Neuronal stem cell (in vitro differentiated cells): ENCODE measurements at regions not wholly inside any gene's neighbourhood (a gene's known extent, or its start where the extent isn't known, plus 50 kb on each side); places are given as distances from the start of the nearest gene placed in this dataset.

Experiments
- DNase-seq: peaks from one replicate; pipeline ENCODE4 v3.0.0-alpha.2; 2013; ENCODE audit warnings: low spot score
- H2AFZ ChIP-seq: one replicate; pipeline ENCODE4 v1.6.1; 2013; ENCODE audit warnings: mild to moderate bottlenecking, low read length, inconsistent platforms
- H2AK5ac ChIP-seq: 2 replicates; pipeline ENCODE4 v1.6.1; 2013; ENCODE audit warnings: low read depth, mild to moderate bottlenecking, inconsistent platforms, low read length, moderate library complexity, mixed read lengths
- H2BK120ac ChIP-seq: 2 replicates; pipeline ENCODE4 v1.6.1; 2013; ENCODE audit warnings: low read depth, mild to moderate bottlenecking, inconsistent platforms, low read length, moderate library complexity, mixed read lengths
- H2BK12ac ChIP-seq: one replicate; pipeline ENCODE4 v1.6.1; 2013; ENCODE audit warnings: low read length, inconsistent platforms
- H2BK15ac ChIP-seq: 2 replicates; pipeline ENCODE4 v1.6.1; 2013; ENCODE audit warnings: mild to moderate bottlenecking, low read length, inconsistent platforms, mixed read lengths
- H2BK5ac ChIP-seq: one replicate; pipeline ENCODE4 v1.6.1; 2013; ENCODE audit warnings: inconsistent platforms, mild to moderate bottlenecking, low read length, moderate library complexity
- H3K14ac ChIP-seq: one replicate; pipeline ENCODE4 v1.6.1; 2013; ENCODE audit warnings: low read length, inconsistent platforms
- H3K18ac ChIP-seq: 2 replicates; pipeline ENCODE4 v1.6.1; 2013; ENCODE audit warnings: low read length, inconsistent platforms
- H3K23ac ChIP-seq: 2 replicates; pipeline ENCODE4 v1.6.1; 2013; ENCODE audit warnings: low read depth, mild to moderate bottlenecking, mixed read lengths, low read length, inconsistent platforms; ENCODE audit not compliant: poor library complexity
- H3K27ac ChIP-seq: replicated peaks from 3 replicates; pipeline ENCODE4 v1.5.1; 2013; ENCODE audit warnings: low read length, inconsistent platforms
- H3K27me3 ChIP-seq, 3 experiments: 2 replicates each; pipeline ENCODE4 v1.6.1; 2013; ENCODE audit warnings: low read length in 3 of 3, mild to moderate bottlenecking in 2 of 3, inconsistent platforms in 1 of 3, low read depth in 1 of 3, mixed read lengths in 1 of 3, moderate library complexity in 1 of 3; ENCODE audit not compliant: control insufficient read depth in 3 of 3, insufficient read depth in 3 of 3
- H3K36me3 ChIP-seq, 2 donors: replicated peaks in 1 of 2; 2 replicates each; pipeline ENCODE4 v1.6.1; 2013; ENCODE audit warnings: low read length in 2 of 2; ENCODE audit not compliant: control insufficient read depth in 2 of 2, insufficient read depth in 2 of 2
- H3K4ac ChIP-seq: 2 replicates; pipeline ENCODE4 v1.6.1; 2013; ENCODE audit warnings: inconsistent platforms, mild to moderate bottlenecking, low read length, moderate library complexity
- H3K4me1 ChIP-seq, 2 donors: 1 replicate in 1 of 2; 2 replicates in 1 of 2; pipeline ENCODE4 v1.6.1; 2013; ENCODE audit warnings: low read length in 2 of 2, low read depth in 1 of 2; ENCODE audit not compliant: control insufficient read depth in 2 of 2, insufficient read depth in 1 of 2
- H3K4me2 ChIP-seq: one replicate; pipeline ENCODE4 v1.6.1; 2013; ENCODE audit warnings: mild to moderate bottlenecking, low read length, inconsistent platforms; ENCODE audit not compliant: insufficient read depth, poor library complexity, severe bottlenecking
- H3K4me3 ChIP-seq, 2 donors: 2 replicates each; pipeline ENCODE4 v1.5.1; 2013; ENCODE audit warnings: low read length in 2 of 2, mild to moderate bottlenecking in 2 of 2, inconsistent platforms in 1 of 2, moderate library complexity in 1 of 2
- H3K79me1 ChIP-seq: one replicate; pipeline ENCODE4 v1.6.1; 2013; ENCODE audit warnings: low read depth, mild to moderate bottlenecking, inconsistent platforms, low read length, moderate library complexity
- H3K9ac ChIP-seq: one replicate; pipeline ENCODE4 v1.6.1; 2013; ENCODE audit warnings: mild to moderate bottlenecking, low read depth, low read length, inconsistent platforms; ENCODE audit not compliant: poor library complexity
- H3K9me3 ChIP-seq, 2 donors: replicated peaks in 1 of 2; 2 replicates each; pipeline versions ENCODE3 to v1.6.1; 2013; ENCODE audit warnings: low read length in 2 of 2, mild to moderate bottlenecking in 2 of 2, inconsistent platforms in 1 of 2, low read depth in 1 of 2, mixed read lengths in 1 of 2, moderate library complexity in 1 of 2; ENCODE audit not compliant: control insufficient read depth in 2 of 2, insufficient read depth in 1 of 2
- H4K8ac ChIP-seq: one replicate; pipeline ENCODE4 v1.6.1; 2013; ENCODE audit warnings: low read depth, mild to moderate bottlenecking, inconsistent platforms, low read length, moderate library complexity
- H4K91ac ChIP-seq: one replicate; pipeline ENCODE4 v1.6.1; 2013; ENCODE audit warnings: low read length, low read depth, mild to moderate bottlenecking, inconsistent platforms; ENCODE audit not compliant: poor library complexity
- WGBS, 2 donors: extraction: QIAGEN DNeasy Blood & Tissue Kit; methylation state at CpG; one replicate each; pipeline ENCODE4 v1.1.7; 2013; ENCODE audit warnings: missing lambda C conversion rate in 2 of 2, mixed read lengths in 1 of 2; ENCODE audit not compliant: insufficient read length in 2 of 2, insufficient replicate concordance in 1 of 2; ENCODE audit errors: extremely low coverage in 2 of 2; 5-methylcytosine and 5-hydroxymethylcytosine counted together

DNA sequence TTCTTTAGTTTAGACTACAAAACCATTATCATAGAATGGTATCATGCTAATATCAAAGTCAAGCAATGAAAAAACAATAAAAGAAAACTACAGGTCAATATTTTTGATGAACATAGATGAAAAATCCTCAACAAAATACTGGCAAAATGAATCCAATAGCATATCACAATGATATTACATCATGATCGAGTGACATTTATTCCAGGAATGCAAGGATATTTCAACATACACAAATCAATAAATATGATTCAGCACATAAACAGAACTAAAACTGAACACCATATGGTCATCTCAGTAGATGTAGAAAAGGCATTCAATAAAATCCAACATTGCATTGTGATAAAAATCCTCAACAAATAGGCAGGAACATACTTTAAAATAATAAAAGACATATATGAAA, 1657.7 kb downstream of the KCNT2 start:
- H3K4me2 ChIP-seq = no peak overlapping the region
- H3K36me3 ChIP-seq = no peaks in the 10 kb centered on the region
- H4K8ac ChIP-seq = no peak overlapping the region
- H3K9me3 ChIP-seq = no peaks in the 10 kb centered on the region
- no peak overlapping the region for H2BK120ac ChIP-seq
- H3K4me3 ChIP-seq = no peak overlapping the region
- no peak overlapping the region for H3K9ac ChIP-seq
- no peaks in the 10 kb centered on the region for H3K27me3 ChIP-seq
- no peak overlapping the region for H2AK5ac ChIP-seq
- no peak overlapping the region for H3K18ac ChIP-seq
- H3K79me1 ChIP-seq = no peaks in the 10 kb centered on the region
- no peak overlapping the region for H2BK5ac ChIP-seq
- H3K4me1 ChIP-seq = no peaks in the 10 kb centered on the region
- H3K23ac ChIP-seq = no peak overlapping the region
- no peak overlapping the region for H2AFZ ChIP-seq
- H2BK12ac ChIP-seq = no peak overlapping the region
- H4K91ac ChIP-seq = no peak overlapping the region
- no peak overlapping the region for H2BK15ac ChIP-seq
- WGBS, 2 donors = no CpG with 5 or more reads among the region's 1 CpG
- H3K27ac ChIP-seq = no peak overlapping the region
- no peak for DNase-seq
- H3K4ac ChIP-seq = no peak overlapping the region
- no peak overlapping the region for H3K14ac ChIP-seq

DNA sequence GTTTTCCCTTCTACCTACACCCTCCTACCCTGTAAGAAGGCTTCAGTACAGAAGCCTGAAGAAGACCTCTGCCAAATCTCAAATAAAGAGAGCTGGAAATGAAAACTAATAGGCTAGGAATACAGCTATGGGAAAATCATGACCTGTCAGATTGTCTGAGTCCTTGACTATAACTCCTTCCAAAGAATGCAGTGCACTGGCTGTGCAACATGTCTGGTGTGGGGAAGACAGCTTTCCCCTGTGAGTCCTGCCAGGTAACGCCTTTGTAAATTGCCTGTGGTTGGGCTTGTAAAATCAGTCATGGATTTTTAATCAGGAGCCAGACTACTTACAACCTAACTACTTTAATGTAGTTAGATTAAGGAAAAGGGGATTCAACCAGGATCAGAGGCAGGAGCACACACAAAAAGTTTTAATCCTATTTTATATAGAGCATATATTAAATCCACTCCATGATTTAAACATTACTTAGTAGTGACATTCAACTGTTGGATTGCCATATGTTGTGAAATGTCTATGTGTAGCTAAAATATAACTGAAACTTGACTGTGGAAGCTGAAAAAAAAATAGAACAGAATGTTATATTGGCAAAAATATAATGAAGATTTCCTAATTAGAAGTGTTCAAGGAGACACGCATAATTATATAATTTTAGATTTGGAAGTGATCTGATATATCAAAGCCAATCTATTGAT, 1667.8 kb downstream of the KCNT2 start:
- H2AK5ac ChIP-seq = no peak overlapping the region
- no peak overlapping the region for H2BK15ac ChIP-seq
- no peak overlapping the region for H3K27ac ChIP-seq
- no peaks in the 10 kb centered on the region for H3K9me3 ChIP-seq
- no peaks in the 10 kb centered on the region for H3K79me1 ChIP-seq
- H4K91ac ChIP-seq = no peak overlapping the region
- H3K4me3 ChIP-seq = no peak overlapping the region
- no peak overlapping the region for H2BK5ac ChIP-seq
- no peaks in the 10 kb centered on the region for H3K36me3 ChIP-seq
- H3K27me3 ChIP-seq = no peaks in the 10 kb centered on the region
- no peak overlapping the region for H4K8ac ChIP-seq
- H2AFZ ChIP-seq = no peak overlapping the region
- H3K4me1 ChIP-seq = no peaks in the 10 kb centered on the region
- no peak overlapping the region for H2BK12ac ChIP-seq
- DNase-seq = no peak
- no peak overlapping the region for H3K14ac ChIP-seq
- no peak overlapping the region for H3K23ac ChIP-seq
- H3K18ac ChIP-seq = no peak overlapping the region
- H3K9ac ChIP-seq = no peak overlapping the region
- H3K4ac ChIP-seq = no peak overlapping the region
- no CpG with 5 or more reads among the region's 2 CpGs for WGBS, 2 donors
- H3K4me2 ChIP-seq = no peak overlapping the region
- H2BK120ac ChIP-seq = no peak overlapping the region

DNA sequence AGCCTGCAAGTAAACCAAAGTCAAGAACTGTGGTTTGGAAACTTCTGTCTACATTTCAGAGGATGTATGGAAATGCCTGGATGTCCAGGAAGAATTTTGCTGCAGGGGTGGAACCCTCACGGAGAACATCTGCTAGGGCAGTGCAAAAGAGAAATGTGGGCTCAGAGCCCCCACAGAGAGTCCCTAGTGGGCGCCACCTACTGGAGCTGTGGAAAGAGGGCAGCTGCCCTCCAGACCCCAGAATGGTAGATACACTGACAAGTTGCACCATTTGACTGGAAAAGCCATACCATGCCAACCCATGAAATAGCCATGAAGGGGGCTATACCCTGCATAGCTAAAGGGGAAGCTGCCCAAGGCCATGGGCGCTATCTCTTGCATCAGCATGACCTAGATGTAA, 1672.4 kb downstream of the KCNT2 start:
- H2AFZ ChIP-seq = no peak overlapping the region
- no peak overlapping the region for H4K91ac ChIP-seq
- H3K4ac ChIP-seq = no peak overlapping the region
- H3K27me3 ChIP-seq = no peaks in the 10 kb centered on the region
- H4K8ac ChIP-seq = no peak overlapping the region
- H3K4me1 ChIP-seq = peaks cover 0 to 3% of the 10 kb centered on the region in 2 donors
- WGBS, 2 donors = no CpG with 5 or more reads among the region's 3 CpGs
- no peak overlapping the region for H2BK120ac ChIP-seq
- H3K9me3 ChIP-seq = no peaks in the 10 kb centered on the region
- no peak overlapping the region for H3K4me2 ChIP-seq
- H3K9ac ChIP-seq = no peak overlapping the region
- H3K36me3 ChIP-seq = no peaks in the 10 kb centered on the region
- H2BK12ac ChIP-seq = no peak overlapping the region
- DNase-seq = no peak
- H3K18ac ChIP-seq = no peak overlapping the region
- no peak overlapping the region for H2BK5ac ChIP-seq
- no peak overlapping the region for H3K14ac ChIP-seq
- H2BK15ac ChIP-seq = no peak overlapping the region
- H3K79me1 ChIP-seq = no peaks in the 10 kb centered on the region
- no peak overlapping the region for H2AK5ac ChIP-seq
- H3K27ac ChIP-seq = no peak overlapping the region
- no peak overlapping the region for H3K4me3 ChIP-seq
- no peak overlapping the region for H3K23ac ChIP-seq

DNA sequence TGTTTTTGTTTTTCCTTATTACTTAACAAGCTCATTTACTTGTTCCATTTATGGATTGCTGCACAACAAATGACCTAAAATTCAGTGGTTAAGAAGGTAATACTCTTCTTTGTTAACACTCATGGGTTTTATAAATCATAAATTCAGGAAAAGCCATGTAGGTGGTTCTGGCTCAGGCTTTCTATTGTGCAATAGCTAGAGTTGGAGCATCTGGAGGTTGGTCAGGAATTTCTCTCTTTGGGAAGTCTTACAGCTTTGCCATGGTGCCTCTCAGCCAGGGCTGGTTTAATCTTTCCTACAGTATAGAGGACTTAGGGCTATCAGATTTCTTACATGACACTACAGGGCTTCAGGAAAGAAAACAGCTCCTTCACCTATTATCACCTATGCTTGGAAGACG, 1677.1 kb downstream of the KCNT2 start:
- no peak overlapping the region for H2BK120ac ChIP-seq
- no peaks in the 10 kb centered on the region for H3K9me3 ChIP-seq
- H3K79me1 ChIP-seq = no peaks in the 10 kb centered on the region
- H2BK5ac ChIP-seq = no peak overlapping the region
- no peak overlapping the region for H4K91ac ChIP-seq
- no peak overlapping the region for H3K4me2 ChIP-seq
- H3K23ac ChIP-seq = no peak overlapping the region
- H2BK12ac ChIP-seq = no peak overlapping the region
- no peak overlapping the region for H3K4me3 ChIP-seq
- H3K4me1 ChIP-seq = peaks cover 0 to 3% of the 10 kb centered on the region in 2 donors
- H2AK5ac ChIP-seq = no peak overlapping the region
- H3K18ac ChIP-seq = no peak overlapping the region
- H3K27me3 ChIP-seq = no peaks in the 10 kb centered on the region
- WGBS, 2 donors = no CpG with 5 or more reads among the region's 1 CpG
- no peak overlapping the region for H3K27ac ChIP-seq
- H3K36me3 ChIP-seq = no peaks in the 10 kb centered on the region
- no peak for DNase-seq
- no peak overlapping the region for H4K8ac ChIP-seq
- H3K9ac ChIP-seq = no peak overlapping the region
- H3K4ac ChIP-seq = no peak overlapping the region
- H2BK15ac ChIP-seq = no peak overlapping the region
- H2AFZ ChIP-seq = no peak overlapping the region
- no peak overlapping the region for H3K14ac ChIP-seq
